IPS-NIHi7 (cell line): ENCODE measurements at regions not wholly inside any gene's neighbourhood (a gene's known extent, or its start where the extent isn't known, plus 50 kb on each side); places are given as distances from the start of the nearest gene placed in this dataset.
"Not testable (repeated sequence)": the region's sequence is repeated elsewhere in the genome, so short reads cannot be mapped to it uniquely, and the experiment has no call there.

ENCODE experiments used
- DNase-seq: peaks from one replicate; pipeline ENCODE4 v3.0.0; 2012; ENCODE audit warnings: mixed read lengths; ENCODE audit errors: extremely low spot score

- no peak for DNase-seq
Measured at GRCh38 chrX:28205126-28205525, 223.9 kb upstream of the DCAF8L1 start.

DNA sequence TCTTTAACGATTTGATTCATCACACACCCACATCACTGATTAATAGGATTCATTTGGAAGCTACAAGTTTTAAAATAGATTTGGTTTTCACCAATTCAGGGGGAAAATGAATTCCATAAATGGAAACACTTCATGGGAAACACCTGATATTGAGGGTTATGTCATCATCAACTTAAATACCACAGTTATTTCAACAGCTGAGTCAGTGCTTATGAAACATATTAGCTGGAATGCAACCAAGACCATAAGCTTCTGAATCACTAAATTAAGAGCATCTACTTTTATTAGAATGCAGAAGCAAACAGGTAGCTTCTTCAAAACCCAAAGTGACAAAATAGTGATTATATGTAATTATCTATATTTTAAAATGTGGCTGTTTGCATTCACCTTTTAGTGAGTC is 207.8 kb upstream of the DCAF8L1 start:
- DNase-seq: no peak

DNA sequence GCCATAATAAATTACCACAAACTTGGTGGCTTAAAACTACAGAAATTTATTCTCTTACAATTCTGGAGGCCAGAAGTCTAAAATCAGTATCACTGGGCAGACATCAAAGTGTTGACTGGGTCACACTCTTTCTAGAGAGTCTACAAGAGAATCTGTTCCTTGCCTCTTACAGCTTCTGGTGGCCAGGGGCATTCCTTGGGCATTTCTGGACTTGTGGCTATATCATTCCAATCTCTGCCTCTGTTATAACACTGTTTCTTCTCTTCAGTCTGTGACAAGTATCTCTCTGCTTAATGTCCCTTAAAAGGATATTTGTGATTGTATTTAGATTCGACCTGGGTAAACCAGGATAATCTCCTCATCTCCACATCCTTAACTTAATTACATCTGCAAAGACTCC is 207.3 kb upstream of the DCAF8L1 start:
- DNase-seq: no peak

GRCh38 chrX:28180096-28180495 is 198.8 kb upstream of the DCAF8L1 start:
- no peak for DNase-seq

GRCh38 chrX:28178206-28178605 is 197.0 kb upstream of the DCAF8L1 start:
- DNase-seq: no peak

GRCh38 chrX:28177202-28177601 is 196.0 kb upstream of the DCAF8L1 start:
- DNase-seq: peak; percentile 77

DNA sequence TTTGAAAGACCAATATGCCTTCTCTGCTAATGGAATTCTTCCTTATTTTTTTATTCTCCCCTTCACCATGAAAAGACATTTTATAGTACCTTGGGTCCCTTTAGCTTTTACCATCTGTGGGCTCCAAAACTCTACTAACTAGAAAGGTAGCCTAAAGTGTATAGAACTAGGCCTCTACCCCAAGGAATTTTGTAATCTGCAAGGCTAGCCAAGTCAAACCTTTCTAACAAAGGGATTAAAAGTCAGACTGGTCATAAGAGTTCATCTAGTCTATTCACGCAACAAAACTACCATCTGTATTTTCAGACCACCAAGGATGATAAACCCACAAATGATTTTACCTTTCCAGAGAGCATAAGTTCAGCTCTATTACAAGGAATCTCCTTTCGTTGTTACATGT is 189.5 kb upstream of the DCAF8L1 start:
- DNase-seq: no peak

- DNase-seq: peak; percentile 42
Measured at GRCh38 chrX:28158019-28158777, 176.9 kb upstream of the DCAF8L1 start.

- DNase-seq: not testable (repeated sequence)
Measured at GRCh38 chrX:28152263-28152662, 171.0 kb upstream of the DCAF8L1 start.

- DNase-seq: no peak
Measured at GRCh38 chrX:28135378-28136047, 154.3 kb upstream of the DCAF8L1 start.

GRCh38 chrX:28133763-28134162 is 152.5 kb upstream of the DCAF8L1 start:
- no peak for DNase-seq

GRCh38 chrX:28127662-28128061 is 146.4 kb upstream of the DCAF8L1 start:
- DNase-seq: no peak

DNA sequence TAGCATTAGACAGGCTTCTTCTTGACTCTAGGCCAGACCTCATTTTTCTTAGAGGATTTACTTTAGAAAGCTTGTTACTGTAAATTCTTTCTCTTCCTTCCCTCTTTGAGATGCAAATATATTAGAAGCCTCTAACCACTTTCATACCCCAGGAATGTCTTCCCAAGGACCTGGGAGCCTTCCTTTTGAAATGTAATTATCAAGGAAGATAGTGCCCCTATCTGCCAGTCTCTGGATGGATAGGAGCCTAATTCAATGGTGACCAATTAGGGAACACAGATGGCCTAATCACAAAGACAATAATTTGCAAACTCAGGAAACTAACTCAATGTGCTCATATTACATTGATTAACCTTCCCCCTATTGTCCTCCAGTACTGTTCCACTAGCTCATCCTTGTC is 145.6 kb upstream of the DCAF8L1 start:
- peak; percentile 31 for DNase-seq

GRCh38 chrX:28124416-28124815 is 143.2 kb upstream of the DCAF8L1 start:
- no peak for DNase-seq

GRCh38 chrX:28120580-28121245 is 139.5 kb upstream of the DCAF8L1 start:
- not testable (repeated sequence) for DNase-seq

GRCh38 chrX:28120072-28120471 is 138.8 kb upstream of the DCAF8L1 start:
- no peak for DNase-seq

DNA sequence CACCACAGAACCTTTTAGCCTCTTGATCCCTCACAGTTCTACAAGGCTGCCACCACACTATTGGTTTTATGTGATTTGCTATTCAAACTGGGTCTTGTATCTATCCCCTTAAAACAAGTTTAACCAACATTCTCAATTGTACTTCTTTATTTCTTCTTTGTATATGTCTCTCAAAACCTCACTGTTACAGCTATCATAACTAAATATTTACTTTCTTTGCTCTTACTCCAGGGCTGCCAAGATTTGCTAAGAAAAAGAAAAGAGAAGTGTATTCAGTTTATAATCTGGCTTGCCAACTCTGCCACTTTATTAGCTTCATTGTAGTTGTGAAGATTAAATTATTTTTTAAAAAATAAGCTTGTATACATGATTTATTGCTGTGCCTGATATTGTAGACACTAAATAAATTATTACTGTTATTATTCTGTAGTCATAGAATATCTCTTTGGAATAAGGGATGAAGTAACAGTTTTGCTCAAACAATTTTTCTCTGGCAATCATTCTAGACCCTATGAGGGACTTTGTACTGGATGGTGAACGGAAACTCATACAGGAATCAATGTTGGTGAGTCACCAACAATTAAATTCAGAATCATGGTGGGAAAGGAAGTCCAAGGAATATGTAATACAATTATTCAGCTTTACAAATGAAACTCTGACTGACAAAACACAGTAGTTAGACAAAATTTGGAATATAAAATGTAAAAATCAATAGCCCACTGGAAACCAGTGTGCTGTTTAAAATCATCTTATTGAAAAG is 127.1 kb upstream of the DCAF8L1 start:
- no peak for DNase-seq

DNA sequence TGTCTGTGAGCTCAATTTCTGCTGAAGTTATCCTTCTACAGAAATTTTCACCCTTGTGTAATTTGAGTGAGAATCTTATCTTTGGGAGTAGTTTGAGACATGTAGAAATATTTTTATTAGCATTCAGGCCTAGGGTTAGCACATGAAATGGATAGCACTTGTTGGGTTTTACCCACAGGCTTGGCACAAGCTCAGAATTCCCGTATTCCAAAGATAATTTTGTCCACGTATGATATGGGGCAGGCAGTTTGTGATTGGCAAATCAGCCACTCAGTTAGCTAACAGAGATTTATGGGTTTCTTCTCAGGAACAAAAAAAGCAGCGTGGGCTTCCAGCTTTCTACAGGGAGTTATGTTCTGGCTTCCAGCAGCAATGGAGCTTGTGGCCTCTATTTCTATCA is 117.9 kb upstream of the DCAF8L1 start:
- no peak for DNase-seq

- DNase-seq: no peak
Measured at GRCh38 chrX:28085653-28086052, 104.4 kb upstream of the DCAF8L1 start.

DNA sequence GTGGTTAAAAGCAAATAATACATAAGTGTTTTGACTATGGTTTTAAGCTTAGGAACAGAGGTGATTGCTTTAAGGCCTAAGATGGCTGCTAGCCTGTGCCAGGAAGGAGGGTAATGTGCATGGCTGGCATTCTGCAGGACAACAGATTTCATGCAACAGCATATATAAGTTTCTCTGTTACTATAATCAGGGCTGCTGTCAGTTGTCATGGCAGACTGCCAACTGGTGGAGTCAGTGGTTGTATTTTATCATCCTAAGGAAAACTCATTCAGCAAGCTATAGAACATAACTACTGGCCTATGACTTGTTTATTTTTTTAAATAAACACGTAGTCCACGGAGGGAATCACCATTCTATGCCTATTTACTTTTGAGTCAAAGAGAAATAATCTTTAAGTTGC is 77.7 kb upstream of the DCAF8L1 start:
- DNase-seq: no peak

GRCh38 chrX:28042826-28043564 is 61.7 kb upstream of the DCAF8L1 start:
- no peak for DNase-seq
